Activated naive CD4-positive, alpha-beta T cell treated with anti-CD3 and anti-CD28 coated beads, Interleukin-2, amount 10 ng/mL, durations not matched to agents 7 days and 5 days (primary cell): ENCODE measurements at regions not wholly inside any gene's neighbourhood (a gene's known extent, or its start where the extent isn't known, plus 50 kb on each side); places are given as distances from the start of the nearest gene placed in this dataset.

Experiments used
- CTCF ChIA-PET: fragments of 350-600 bp; sonication (Branson Sonifier 250); formaldehyde crosslinking; loops from one replicate; lab custom pipeline; 2021; ENCODE audit warnings: antibody characterized with exemption; lab: Charles Lee
- DNase-seq: peaks from one replicate; pipeline ENCODE4 v3.0.0-alpha.2; 2020
- H3K27ac Mint-ChIP-seq: one replicate; pipeline ENCODE4 v1.8.0; 2021; ENCODE audit warnings: mild to moderate bottlenecking, moderate library complexity, mixed read lengths
- H3K27me3 Mint-ChIP-seq: one replicate; pipeline ENCODE4 v1.8.0; 2021; ENCODE audit warnings: mild to moderate bottlenecking, mixed read lengths
- H3K36me3 Mint-ChIP-seq: one replicate; pipeline ENCODE4 v1.8.0; 2021; ENCODE audit warnings: mixed read lengths
- H3K4me1 Mint-ChIP-seq: one replicate; pipeline ENCODE4 v1.8.0; 2021; ENCODE audit warnings: mixed read lengths
- H3K4me3 Mint-ChIP-seq: one replicate; pipeline ENCODE4 v1.8.0; 2021; ENCODE audit warnings: mild to moderate bottlenecking, moderate library complexity, mixed read lengths
- H3K9me3 Mint-ChIP-seq: one replicate; pipeline ENCODE4 v1.8.0; 2021; ENCODE audit warnings: mixed read lengths

DNA sequence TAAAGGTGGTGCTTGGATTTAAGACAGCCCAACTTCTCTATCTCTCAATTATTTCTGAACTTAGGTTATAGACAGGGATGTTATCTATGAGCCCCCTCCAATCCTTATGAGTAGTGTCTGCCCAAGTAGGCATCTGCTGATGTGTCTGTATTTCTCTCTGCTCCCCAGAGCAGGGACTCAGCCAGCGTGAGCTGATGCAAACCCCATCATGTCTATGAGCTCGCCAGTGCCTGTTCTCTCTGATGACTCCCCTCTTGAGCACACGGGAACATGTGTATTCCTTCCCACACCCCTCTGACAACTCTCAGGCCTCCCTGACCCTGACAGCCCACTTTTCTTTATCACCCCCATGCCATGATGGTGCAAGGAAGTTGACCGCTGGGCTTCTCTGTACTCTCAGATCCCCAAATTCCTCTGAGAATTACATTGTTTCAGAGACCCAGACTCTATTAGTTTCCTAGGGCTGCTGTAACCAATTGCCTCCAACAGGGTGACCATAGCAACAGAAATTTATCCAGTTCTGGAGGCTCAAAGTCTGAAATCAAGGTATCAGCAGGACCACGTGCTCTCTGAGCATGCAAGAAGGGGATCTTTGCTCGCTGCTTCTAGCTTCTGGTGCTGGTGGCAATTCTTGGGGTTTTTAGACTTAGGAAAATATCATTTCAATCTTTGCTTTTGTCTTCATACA is 73.5 kb upstream of the ST8SIA2 start:
- CTCF ChIA-PET, result no interaction called here

DNA sequence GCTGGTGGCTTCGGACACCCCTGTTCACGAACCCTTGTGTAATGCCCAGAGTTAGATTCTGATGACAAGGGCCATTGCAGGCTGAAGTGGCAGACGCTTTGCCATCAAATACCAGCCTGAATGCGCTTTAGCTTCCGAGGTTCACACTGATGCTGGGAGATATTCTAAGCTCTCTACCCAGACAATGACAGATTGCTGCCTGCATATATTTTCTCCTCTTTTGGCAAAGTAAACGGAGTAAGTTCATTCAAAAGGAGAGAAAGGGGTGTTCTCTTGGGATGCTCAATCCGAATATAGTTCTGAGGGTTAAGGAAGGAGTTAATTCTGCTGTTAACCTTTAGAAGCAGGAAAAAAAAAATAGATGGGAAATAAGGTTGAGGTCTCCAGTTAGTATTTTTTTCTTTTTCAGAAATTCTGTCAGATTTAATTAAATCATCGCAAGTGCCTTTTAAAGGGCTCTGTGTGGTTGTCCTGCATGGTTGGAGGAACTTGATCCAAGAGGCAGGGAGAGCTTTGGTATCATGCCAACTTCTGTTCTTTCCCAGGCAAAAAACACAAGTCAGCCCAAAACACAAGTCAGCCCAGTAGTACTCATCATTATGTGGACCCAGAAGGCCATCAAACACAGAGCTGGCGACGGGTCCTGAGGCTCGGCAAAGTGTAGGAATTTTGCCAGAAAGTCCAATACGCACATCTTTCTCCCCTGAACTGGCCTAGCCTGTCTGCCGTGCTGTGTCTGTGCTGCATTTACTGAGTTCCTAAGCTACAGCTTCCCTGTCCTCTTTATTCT is 70.9 kb upstream of the ST8SIA2 start:
- no peaks in the 10 kb centered on the region for H3K36me3 Mint-ChIP-seq
- no peak for DNase-seq

More for the DNA sequence above, 73.5 kb upstream of the ST8SIA2 start:
- no peak for DNase-seq
- no peaks in the 10 kb centered on the region for H3K9me3 Mint-ChIP-seq
- no peak overlapping the region for H3K27ac Mint-ChIP-seq
- H3K36me3 Mint-ChIP-seq, result no peaks in the 10 kb centered on the region
- no peaks in the 10 kb centered on the region for H3K4me1 Mint-ChIP-seq
- H3K4me3 Mint-ChIP-seq, result no peak overlapping the region
- peaks cover 13% of the 10 kb centered on the region for H3K27me3 Mint-ChIP-seq

GRCh38 chr15:92323525-92323924 is 70.2 kb upstream of the ST8SIA2 start:
- Mint-ChIP-seq H3K36me3 (no peaks in the 10 kb centered on the region), H3K4me1 (no peaks in the 10 kb centered on the region), H3K4me3 (no peak overlapping the region), H3K27ac (no peak overlapping the region), H3K9me3 (no peaks in the 10 kb centered on the region), H3K27me3 (peaks cover under 1% of the 10 kb centered on the region)
- no peak for DNase-seq
- CTCF ChIA-PET, result no interaction called here

More for the DNA sequence above, 70.9 kb upstream of the ST8SIA2 start:
- H3K4me3 Mint-ChIP-seq, result no peak overlapping the region
- H3K4me1 Mint-ChIP-seq, result no peaks in the 10 kb centered on the region
- no peaks in the 10 kb centered on the region for H3K9me3 Mint-ChIP-seq
- H3K27me3 Mint-ChIP-seq, result peaks cover 4% of the 10 kb centered on the region
- CTCF ChIA-PET, result no interaction called here
- no peak overlapping the region for H3K27ac Mint-ChIP-seq

- DNase-seq, result no peak
- CTCF ChIA-PET, result no interaction called here
- H3K36me3 Mint-ChIP-seq, result no peaks in the 10 kb centered on the region
- no peak overlapping the region for H3K4me3 Mint-ChIP-seq
- no peaks in the 10 kb centered on the region for H3K9me3 Mint-ChIP-seq
- no peaks in the 10 kb centered on the region for H3K4me1 Mint-ChIP-seq
- H3K27ac Mint-ChIP-seq, result no peak overlapping the region
- no peaks in the 10 kb centered on the region for H3K27me3 Mint-ChIP-seq
Measured at GRCh38 chr15:92324101-92324963, 69.3 kb upstream of the ST8SIA2 start.

GRCh38 chr15:92326236-92326635 is 67.4 kb upstream of the ST8SIA2 start:
- H3K27me3 Mint-ChIP-seq, result no peaks in the 10 kb centered on the region
- no peak overlapping the region for H3K4me3 Mint-ChIP-seq
- no peaks in the 10 kb centered on the region for H3K9me3 Mint-ChIP-seq
- H3K27ac Mint-ChIP-seq, result no peak overlapping the region
- H3K36me3 Mint-ChIP-seq, result no peaks in the 10 kb centered on the region
- DNase-seq, result no peak
- CTCF ChIA-PET, result no interaction called here
- H3K4me1 Mint-ChIP-seq, result no peaks in the 10 kb centered on the region

DNA sequence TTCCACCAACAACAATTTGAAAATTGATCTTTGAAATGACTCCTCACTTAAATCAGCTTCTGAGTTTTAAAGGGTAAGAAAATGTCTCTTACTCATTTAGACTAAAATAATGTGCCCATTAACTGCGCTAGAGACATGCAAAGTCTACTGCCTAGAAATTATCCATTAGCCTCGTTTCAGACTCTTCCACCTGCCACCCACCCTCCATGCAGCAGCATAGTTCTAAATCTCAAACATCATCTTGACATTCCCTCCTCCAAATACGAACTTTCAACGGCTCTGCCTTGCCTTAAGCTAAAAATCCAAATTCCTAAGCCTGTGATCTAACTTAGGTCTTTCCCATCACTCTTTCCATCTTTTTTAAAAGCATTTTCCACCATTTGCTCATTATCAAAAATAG is 66.6 kb upstream of the ST8SIA2 start:
- no peaks in the 10 kb centered on the region for H3K9me3 Mint-ChIP-seq
- DNase-seq, result no peak

DNA sequence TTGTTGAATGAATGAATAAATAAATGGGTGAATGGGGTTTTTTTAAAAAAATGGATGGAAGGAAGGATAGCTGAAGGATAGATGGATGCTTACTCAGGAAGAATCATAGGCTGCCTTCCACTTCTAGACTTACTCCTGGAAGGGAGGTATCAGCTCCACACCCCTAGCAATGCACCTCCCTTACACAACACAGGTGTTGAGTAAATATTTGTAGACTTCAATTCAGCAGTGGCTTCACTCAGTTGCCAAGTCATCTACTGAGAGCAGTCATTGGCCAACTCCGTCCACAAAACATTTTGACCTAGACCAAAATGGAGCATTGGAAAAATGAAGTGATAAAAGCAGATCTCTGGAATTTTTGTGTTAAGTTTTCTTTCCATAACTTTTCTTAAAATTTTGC is 65.5 kb upstream of the ST8SIA2 start:
- H3K4me1 Mint-ChIP-seq, result no peaks in the 10 kb centered on the region
- CTCF ChIA-PET, result no interaction called here
- no peak overlapping the region for H3K27ac Mint-ChIP-seq
- H3K9me3 Mint-ChIP-seq, result no peaks in the 10 kb centered on the region
- no peaks in the 10 kb centered on the region for H3K27me3 Mint-ChIP-seq
- no peaks in the 10 kb centered on the region for H3K36me3 Mint-ChIP-seq
- DNase-seq, result no peak
- no peak overlapping the region for H3K4me3 Mint-ChIP-seq

More for the DNA sequence above, 66.6 kb upstream of the ST8SIA2 start:
- Mint-ChIP-seq H3K27me3 (no peaks in the 10 kb centered on the region), H3K4me3 (no peak overlapping the region), H3K4me1 (no peaks in the 10 kb centered on the region), H3K27ac (no peak overlapping the region), H3K36me3 (no peaks in the 10 kb centered on the region)
- CTCF ChIA-PET, result no interaction called here

GRCh38 chr15:92332125-92332899 is 61.4 kb upstream of the ST8SIA2 start:
- Mint-ChIP-seq H3K9me3 (no peaks in the 10 kb centered on the region), H3K27ac (no peak overlapping the region), H3K4me1 (no peaks in the 10 kb centered on the region), H3K27me3 (peaks cover 8% of the 10 kb centered on the region), H3K36me3 (no peaks in the 10 kb centered on the region), H3K4me3 (no peak overlapping the region)
- CTCF ChIA-PET, result no interaction called here
- no peak for DNase-seq

DNA sequence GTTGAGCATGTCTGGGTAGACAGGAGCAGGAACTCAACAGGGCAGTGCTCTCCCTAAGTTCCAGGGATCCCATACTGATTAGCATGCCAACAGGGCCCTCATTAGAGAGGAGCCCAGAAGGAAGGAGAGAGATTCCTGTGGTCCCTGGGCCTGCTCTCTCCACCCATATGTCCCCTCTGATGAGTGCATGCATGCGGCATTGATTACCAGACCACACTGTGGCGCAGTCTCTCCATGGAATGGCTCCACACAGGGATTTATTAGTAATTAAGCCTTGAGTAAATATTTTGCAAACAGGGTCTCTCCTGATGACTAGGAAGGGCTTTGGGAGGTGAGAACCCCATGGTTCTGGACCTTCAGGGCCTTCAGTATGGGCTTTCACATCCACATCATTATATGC is 60.0 kb upstream of the ST8SIA2 start:
- CTCF ChIA-PET, result no interaction called here
- no peak for DNase-seq

DNA sequence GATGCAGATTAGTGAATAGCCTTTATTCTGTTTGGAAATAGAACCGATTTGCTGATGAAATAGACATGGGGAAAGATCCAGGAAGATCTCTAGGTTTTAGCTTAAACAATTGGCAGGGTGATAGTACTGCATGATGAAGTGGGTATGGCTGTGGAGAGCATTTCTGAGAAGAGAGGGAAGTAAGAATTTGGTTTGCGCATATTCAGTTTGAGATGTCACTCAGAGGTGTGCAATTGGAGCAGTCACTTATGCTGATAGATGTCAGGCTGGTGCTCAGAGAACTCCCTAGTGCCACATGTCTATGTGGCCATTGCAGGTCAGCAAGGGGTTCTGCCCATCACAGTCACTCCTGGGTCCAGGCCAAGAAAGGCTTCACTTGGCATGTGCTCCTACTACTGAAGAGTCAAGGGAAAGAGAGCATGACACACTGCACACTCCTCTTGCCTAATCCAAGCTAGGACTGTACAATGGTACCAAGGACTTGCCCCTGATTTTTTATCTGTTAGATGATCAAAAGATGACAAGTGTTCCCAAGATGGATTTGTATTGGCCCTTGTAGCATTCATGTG is 57.2 kb upstream of the ST8SIA2 start:
- Mint-ChIP-seq H3K4me3 (no peak overlapping the region), H3K4me1 (no peaks in the 10 kb centered on the region), H3K36me3 (no peaks in the 10 kb centered on the region), H3K27ac (no peak overlapping the region), H3K9me3 (no peaks in the 10 kb centered on the region), H3K27me3 (peaks cover 11% of the 10 kb centered on the region)
- CTCF ChIA-PET, result no interaction called here
- no peak for DNase-seq

More for the DNA sequence above, 60.0 kb upstream of the ST8SIA2 start:
- peaks cover 8% of the 10 kb centered on the region for H3K27me3 Mint-ChIP-seq
- H3K9me3 Mint-ChIP-seq, result no peaks in the 10 kb centered on the region
- H3K27ac Mint-ChIP-seq, result no peak overlapping the region
- H3K36me3 Mint-ChIP-seq, result no peaks in the 10 kb centered on the region
- no peaks in the 10 kb centered on the region for H3K4me1 Mint-ChIP-seq
- H3K4me3 Mint-ChIP-seq, result no peak overlapping the region

DNA sequence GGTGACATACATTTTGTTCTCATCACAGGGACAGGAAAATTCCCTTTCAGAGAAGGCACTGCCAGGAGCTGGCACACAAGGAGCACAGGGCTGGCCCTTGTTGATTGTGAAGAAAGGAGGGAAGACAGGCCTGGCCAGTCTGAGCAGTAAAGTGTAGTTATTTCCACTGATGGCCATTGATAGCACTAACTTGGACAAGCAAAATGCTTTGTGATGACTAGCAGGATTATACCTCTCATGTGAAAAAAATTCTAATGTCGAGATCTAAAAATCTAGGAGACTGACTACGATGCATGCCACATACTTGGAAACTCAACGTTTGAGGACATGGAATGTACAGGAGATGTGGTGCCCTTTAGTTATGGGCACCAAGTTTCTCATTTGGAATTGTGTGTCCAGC is 54.3 kb upstream of the ST8SIA2 start:
- H3K27me3 Mint-ChIP-seq, result peaks cover 19% of the 10 kb centered on the region

More for the DNA sequence above, 54.3 kb upstream of the ST8SIA2 start:
- CTCF ChIA-PET, result interaction anchor here (1.0 kb wide), 1 partner anchor 247 kb away, joined by 3 read pairs; no protein-coding TSS in a partner anchor
- no peak overlapping the region for H3K4me3 Mint-ChIP-seq
- no peak for DNase-seq
- no peaks in the 10 kb centered on the region for H3K36me3 Mint-ChIP-seq
- no peak overlapping the region for H3K27ac Mint-ChIP-seq
- no peaks in the 10 kb centered on the region for H3K4me1 Mint-ChIP-seq
- H3K9me3 Mint-ChIP-seq, result no peaks in the 10 kb centered on the region
